GM19324 (cell line): ENCODE measurements at regions not wholly inside any gene's neighbourhood (a gene's known extent, or its start where the extent isn't known, plus 50 kb on each side); places are given as distances from the start of the nearest gene placed in this dataset.

ENCODE experiments used
- ATAC-seq: cut with Tn5 transposase; IDR thresholded peaks from one replicate; pipeline ENCODE4 v1.9.1; 2021; ENCODE audit warnings: mild to moderate bottlenecking, moderate library complexity; ENCODE audit not compliant: unreplicated experiment, low FRiP score

GRCh38 chr2:156165742-156166141 is 166.8 kb downstream of the NR4A2 start:
- ATAC-seq: no peak

DNA sequence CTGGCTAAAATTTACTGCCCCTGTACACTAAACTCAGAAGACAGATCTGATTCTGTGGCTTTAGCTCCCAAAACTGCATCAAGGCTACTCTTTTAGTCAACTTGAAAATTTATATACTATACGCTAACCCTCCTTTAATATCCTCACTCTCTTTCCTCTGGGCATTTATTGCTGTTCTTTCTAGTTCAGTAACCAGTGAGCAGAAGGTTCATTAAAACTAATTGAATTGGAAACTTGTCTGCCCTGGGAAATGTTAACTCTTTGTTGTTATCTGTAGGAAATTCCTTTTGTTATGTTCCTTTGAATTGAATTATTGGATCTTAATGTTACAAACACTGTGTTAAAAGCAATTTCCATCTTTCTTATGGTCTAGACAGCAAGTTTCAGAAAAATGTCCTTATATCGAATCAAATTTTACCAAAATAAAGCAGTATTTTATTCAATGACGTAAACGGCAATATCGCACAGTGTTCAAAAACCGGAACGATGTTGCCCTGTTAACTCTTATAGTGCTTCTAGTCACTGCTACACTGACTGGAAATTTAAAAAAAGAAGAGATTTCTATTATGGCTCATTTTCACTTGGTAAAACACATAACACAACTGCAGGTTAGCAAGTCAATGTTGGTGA is 168.3 kb downstream of the NR4A2 start:
- ATAC-seq: no peak

GRCh38 chr2:156158808-156159207 is 173.7 kb downstream of the NR4A2 start:
- ATAC-seq: no peak

- no peak for ATAC-seq
Observed at GRCh38 chr2:156157670-156158069, 174.9 kb downstream of the NR4A2 start.

- ATAC-seq: no peak
Observed at GRCh38 chr2:156156580-156156979, 175.9 kb downstream of the NR4A2 start.

- ATAC-seq: no peak
Observed at GRCh38 chr2:156155319-156155718, 177.2 kb downstream of the NR4A2 start.

- no peak for ATAC-seq
Observed at GRCh38 chr2:156151351-156151750, 181.2 kb downstream of the NR4A2 start.

- ATAC-seq: no peak
Observed at GRCh38 chr2:156147594-156148330, 184.8 kb downstream of the NR4A2 start.

GRCh38 chr2:156145976-156146375 is 186.5 kb downstream of the NR4A2 start:
- no peak for ATAC-seq

DNA sequence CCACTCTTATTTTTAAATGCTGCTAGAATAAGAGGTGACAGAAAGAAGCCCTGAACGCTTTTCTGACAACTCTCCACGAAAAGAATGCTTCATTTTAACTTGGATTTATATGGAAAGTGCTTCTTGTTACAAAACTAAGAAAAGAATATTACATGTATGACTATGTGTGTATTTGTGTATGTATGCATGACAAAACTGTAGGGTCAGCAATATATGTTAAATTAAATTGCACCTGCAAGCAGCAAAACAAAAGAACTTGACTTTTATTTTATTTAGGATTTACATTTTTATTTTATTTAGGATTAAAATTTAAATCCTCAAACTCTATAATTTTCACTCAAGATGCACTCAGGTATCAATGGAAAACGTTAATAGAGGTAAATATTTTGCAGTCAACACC is 187.1 kb downstream of the NR4A2 start:
- no peak for ATAC-seq

GRCh38 chr2:156136566-156136965 is 196.0 kb downstream of the NR4A2 start:
- no peak for ATAC-seq

GRCh38 chr2:156134887-156135286 is 197.6 kb downstream of the NR4A2 start:
- no peak for ATAC-seq

DNA sequence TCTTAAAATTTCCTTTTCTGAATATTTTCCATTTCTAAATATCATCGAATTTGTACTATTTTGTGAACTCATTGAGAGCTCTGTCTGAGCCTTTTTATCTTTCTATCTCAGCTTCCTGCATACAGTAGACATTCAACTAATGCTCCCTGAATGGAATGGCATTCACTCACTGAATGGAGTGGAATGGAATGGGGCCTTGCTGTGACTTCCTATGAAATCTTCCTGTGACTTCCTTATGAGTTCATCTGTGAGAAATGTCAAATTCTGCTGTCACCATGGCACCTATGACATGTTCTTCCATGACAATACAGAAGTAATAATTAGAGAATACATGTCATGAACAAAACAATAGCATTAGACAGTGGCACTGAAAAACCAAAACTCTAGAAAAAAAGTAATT is 199.6 kb downstream of the NR4A2 start:
- ATAC-seq: no peak

DNA sequence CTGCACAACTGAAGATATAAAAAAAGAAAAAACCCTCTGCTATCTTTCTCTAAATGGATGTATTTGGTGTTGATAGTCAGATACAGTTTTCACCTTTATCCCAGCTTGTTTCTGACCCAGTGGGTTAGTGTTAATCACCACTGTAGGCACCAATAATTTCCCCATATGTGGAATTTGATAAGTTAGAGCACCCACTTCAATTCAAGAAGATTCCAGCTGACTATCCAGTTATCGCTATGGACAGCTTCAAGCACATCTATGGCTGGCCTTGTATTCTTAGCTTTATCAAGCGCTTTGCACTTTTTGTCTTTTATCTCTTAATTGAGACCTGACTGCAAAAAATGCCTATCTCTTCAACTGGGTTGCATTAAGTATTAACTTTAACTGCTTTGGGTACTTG is 200.4 kb downstream of the NR4A2 start:
- no peak for ATAC-seq

- no peak for ATAC-seq
Observed at GRCh38 chr2:156129227-156129626, 203.3 kb downstream of the NR4A2 start.

- ATAC-seq: no peak
Observed at GRCh38 chr2:156125018-156125417, 207.5 kb downstream of the NR4A2 start.

GRCh38 chr2:156124458-156124857 is 208.1 kb downstream of the NR4A2 start:
- ATAC-seq: no peak

GRCh38 chr2:156118753-156119416 is 213.6 kb downstream of the NR4A2 start:
- no peak for ATAC-seq

DNA sequence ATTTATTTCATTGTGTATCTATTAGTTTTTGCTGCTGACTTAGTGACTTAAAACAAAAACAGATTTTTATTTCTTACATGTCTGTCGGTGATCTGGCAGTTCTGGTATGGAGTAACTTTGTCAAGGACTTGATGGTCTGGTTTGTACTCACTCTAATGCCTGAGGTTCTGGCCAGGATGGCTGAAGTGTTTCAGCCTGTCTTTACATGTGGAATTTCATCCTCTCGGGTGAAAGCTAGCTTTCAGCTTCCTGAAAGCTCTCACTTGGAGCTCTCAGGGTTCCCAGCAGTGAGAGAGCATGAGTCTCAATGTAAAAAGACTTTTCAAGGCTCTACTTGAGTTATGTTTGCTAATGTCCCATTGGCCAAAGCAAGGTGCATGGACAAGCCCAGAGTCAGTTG is 216.4 kb downstream of the NR4A2 start:
- ATAC-seq: no peak

DNA sequence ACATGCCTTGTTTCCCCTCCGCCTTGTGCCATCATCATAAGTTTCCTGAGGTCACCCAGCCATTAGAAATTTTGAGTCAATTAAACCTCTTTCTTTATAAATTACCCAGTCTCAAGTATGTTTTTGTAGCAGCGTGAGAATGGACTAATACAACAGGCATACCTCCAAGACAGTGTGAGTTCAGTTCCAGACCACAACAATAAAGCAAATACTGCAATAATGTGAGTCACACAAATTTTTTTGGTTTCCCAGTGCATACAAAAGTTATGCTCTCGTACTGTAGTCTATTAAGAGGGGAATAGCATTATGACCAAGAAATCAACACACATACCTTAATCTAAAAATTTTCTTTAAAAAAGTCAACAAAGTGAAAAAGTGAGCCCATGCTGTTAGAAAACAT is 217.2 kb downstream of the NR4A2 start:
- ATAC-seq: no peak

DNA sequence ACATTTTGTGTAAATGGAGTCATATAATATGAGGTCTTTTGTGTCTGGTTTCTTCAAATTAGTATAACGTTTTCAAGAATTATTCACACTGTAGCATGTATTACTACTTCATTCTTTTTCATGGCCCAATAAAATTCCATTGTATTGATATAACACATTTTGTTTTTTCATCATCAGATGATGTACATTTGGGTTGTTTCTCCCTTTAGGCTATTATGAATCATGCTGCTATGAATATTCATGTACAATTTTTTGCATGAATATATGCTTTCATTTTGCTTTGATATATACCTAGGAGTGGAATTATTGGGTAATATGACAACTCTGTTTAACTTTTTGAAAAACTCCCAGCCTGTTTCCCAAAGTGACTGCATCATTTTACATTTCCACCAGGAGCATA is 220.2 kb downstream of the NR4A2 start:
- ATAC-seq: no peak

GRCh38 chr2:156110890-156111289 is 221.6 kb downstream of the NR4A2 start:
- ATAC-seq: peak; percentile 97
